AG09309 (cell line): ENCODE measurements at regions not wholly inside any gene's neighbourhood (a gene's known extent, or its start where the extent isn't known, plus 50 kb on each side); places are given as distances from the start of the nearest gene placed in this dataset.

Source experiments
- DNase-seq: peaks from one replicate; pipeline ENCODE4 v3.0.0-alpha.2; 2010; ENCODE audit warnings: low read depth
- H3K4me3 ChIP-seq: 2 replicates; pipeline ENCODE4 v1.5.1; 2011; ENCODE audit warnings: mild to moderate bottlenecking, low read depth, low read length, moderate library complexity; ENCODE audit not compliant: control insufficient read depth
- CTCF ChIP-seq: IDR thresholded peaks from 2 replicates; pipeline ENCODE4 v1.5.1; 2011; ENCODE audit warnings: mild to moderate bottlenecking, low read depth, low read length, inconsistent platforms; ENCODE audit not compliant: insufficient read depth, control insufficient read depth; ENCODE audit errors: missing control alignments

- DNase-seq = no peak
- H3K4me3 ChIP-seq = no peak overlapping the region
- TF ChIP-seq CTCF = no peak
Measured at GRCh38 chr7:22876986-22877729, 54.5 kb upstream of the TOMM7 start.

GRCh38 chr7:22875470-22875869 lies 52.8 kb upstream of the TOMM7 start:
- TF ChIP-seq CTCF = no peak
- DNase-seq = no peak
- no peak overlapping the region for H3K4me3 ChIP-seq

GRCh38 chr7:22874904-22875303 lies 52.3 kb upstream of the TOMM7 start:
- no peak for DNase-seq
- no peak for TF ChIP-seq CTCF
- H3K4me3 ChIP-seq = no peak overlapping the region
